H1 (cell line): ENCODE measurements at regions not wholly inside any gene's neighbourhood (a gene's known extent, or its start where the extent isn't known, plus 50 kb on each side); places are given as distances from the start of the nearest gene placed in this dataset.

ENCODE experiments used
- CTCF ChIA-PET: fragments of 300-600 bp; sonication (Branson Sonifier 250); formaldehyde crosslinking; loops from one replicate; lab custom pipeline; 2021; ENCODE audit not compliant: partially characterized antibody; lab: Charles Lee
- POLR2A ChIA-PET: fragments of 300-600 bp; sonication (Branson Sonifier 250); formaldehyde crosslinking; loops from one replicate; lab custom pipeline; 2021; ENCODE audit warnings: inconsistent platforms; ENCODE audit not compliant: partially characterized antibody; lab: Charles Lee
- DNase-seq, 2 experiments: peaks; one replicate each; pipeline versions ENCODE4 v3.0.0 to v3.0.0-alpha.2; 2010 to 2022; ENCODE audit warnings: low spot score in 2 of 2, low read depth in 1 of 2, mixed read lengths in 1 of 2
- FAIRE-seq: peaks from 2 replicates; lab custom pipeline; 2011; peaks lifted over from hg19 to GRCh38; lab: Jason Lieb, UNC
- H2AFZ ChIP-seq: 2 replicates; pipeline ENCODE4 v1.8.1; 2012; ENCODE audit warnings: low read length, inconsistent platforms
- H2AK5ac ChIP-seq: 2 replicates; pipeline ENCODE4 v1.6.1; 2013; ENCODE audit warnings: low read depth, low read length
- H2BK120ac ChIP-seq: replicated peaks from 2 replicates; pipeline ENCODE3; 2013; ENCODE audit warnings: low read depth, low read length, inconsistent platforms
- H2BK12ac ChIP-seq: 2 replicates; pipeline ENCODE4 v1.6.1; 2013; ENCODE audit warnings: low read depth, low read length
- H2BK15ac ChIP-seq: 2 replicates; pipeline ENCODE4 v1.6.1; 2013; ENCODE audit warnings: low read length
- H2BK20ac ChIP-seq: 2 replicates; pipeline ENCODE4 v1.6.1; 2013; ENCODE audit warnings: low read length
- H2BK5ac ChIP-seq: 2 replicates; pipeline ENCODE4 v1.6.1; 2013; ENCODE audit warnings: low read depth, low read length
- H3K14ac ChIP-seq: 2 replicates; pipeline ENCODE4 v1.6.1; 2013; ENCODE audit warnings: inconsistent platforms; ENCODE audit not compliant: insufficient read length
- H3K18ac ChIP-seq: 2 replicates; pipeline ENCODE4 v1.6.1; 2013; ENCODE audit warnings: low read length; ENCODE audit errors: extremely low read depth
- H3K23ac ChIP-seq: 2 replicates; pipeline ENCODE4 v1.6.1; 2013; ENCODE audit warnings: inconsistent platforms; ENCODE audit not compliant: insufficient read length
- H3K23me2 ChIP-seq: 2 replicates; pipeline ENCODE4 v1.6.1; 2013; ENCODE audit warnings: low read depth, low read length
- H3K27ac ChIP-seq: 2 replicates; pipeline ENCODE4 v1.6.1; 2011; ENCODE audit warnings: low read depth, low read length, inconsistent platforms
- H3K27me3 ChIP-seq, 4 experiments: replicated peaks in 1 of 4; 1 replicate in 1 of 4; 2 replicates in 3 of 4; pipeline versions ENCODE4 v1.6.1 to v1.8.1; 2011 to 2013; ENCODE audit warnings: low read length in 3 of 4, mild to moderate bottlenecking in 3 of 4, inconsistent platforms in 2 of 4, mixed read lengths in 2 of 4, moderate library complexity in 1 of 4; ENCODE audit not compliant: control insufficient read depth in 3 of 4, insufficient read depth in 3 of 4; ENCODE audit errors: extremely low read depth in 1 of 4
- H3K36me3 ChIP-seq, 4 experiments: 2 replicates each; pipeline versions ENCODE4 v1.6.1 to v1.8.1; 2011 to 2013; ENCODE audit warnings: mild to moderate bottlenecking in 4 of 4, low read length in 3 of 4, moderate library complexity in 2 of 4, control low read depth in 1 of 4, inconsistent platforms in 1 of 4; ENCODE audit not compliant: insufficient read depth in 4 of 4, control insufficient read depth in 2 of 4
- H3K4ac ChIP-seq: replicated peaks from 2 replicates; pipeline ENCODE3; 2013; ENCODE audit warnings: low read length, low read depth, mixed read lengths, inconsistent platforms; ENCODE audit not compliant: insufficient read length
- H3K4me1 ChIP-seq, 4 experiments: replicated peaks in 1 of 4; 1 replicate in 1 of 4; 2 replicates in 3 of 4; pipeline versions ENCODE4 v1.6.1 to v1.8.1; 2011 to 2013; ENCODE audit warnings: low read length in 3 of 4, inconsistent platforms in 2 of 4, mixed read lengths in 1 of 4; ENCODE audit not compliant: insufficient read depth in 4 of 4, control insufficient read depth in 3 of 4
- H3K4me2 ChIP-seq, 2 experiments: 2 replicates each; pipeline versions ENCODE4 v1.6.1 to v1.8.1; 2011 to 2013; ENCODE audit warnings: low read depth in 2 of 2, low read length in 2 of 2, control low read depth in 1 of 2, inconsistent platforms in 1 of 2, mild to moderate bottlenecking in 1 of 2; ENCODE audit not compliant: insufficient read depth in 1 of 2
- H3K4me3 ChIP-seq, 4 experiments: fragments of 200-600, 300-600 bp in 1 of 4; sonication (generic), shearing (Covaris generic), sonication (Bioruptor Twin) in 1 of 4; 2 replicates each; pipeline versions ENCODE4 v1.5.1 to v1.8.1; 2011 to 2016; ENCODE audit warnings: low read length in 4 of 4, low read depth in 3 of 4, control low read depth in 2 of 4, inconsistent platforms in 2 of 4, mild to moderate bottlenecking in 2 of 4, mixed read lengths in 1 of 4, moderate library complexity in 1 of 4; ENCODE audit not compliant: insufficient read depth in 2 of 4; ENCODE audit errors: extremely low read depth in 1 of 4
- H3K56ac ChIP-seq: replicated peaks from 2 replicates; pipeline ENCODE3; 2013; ENCODE audit warnings: low read depth, mild to moderate bottlenecking, mixed read lengths, low read length, inconsistent platforms; ENCODE audit not compliant: insufficient read length
- H3K79me1 ChIP-seq: 2 replicates; pipeline ENCODE4 v1.6.1; 2013; ENCODE audit warnings: low read depth, low read length, control low read depth
- H3K79me2 ChIP-seq, 2 experiments: 2 replicates each; pipeline versions ENCODE4 v1.6.1 to v1.8.1; 2012 to 2013; ENCODE audit warnings: low read length in 2 of 2, mild to moderate bottlenecking in 2 of 2, inconsistent platforms in 1 of 2; ENCODE audit not compliant: insufficient read depth in 2 of 2, control insufficient read depth in 1 of 2
- H3K9ac ChIP-seq, 4 experiments: replicated peaks in 1 of 4; 1 replicate in 1 of 4; 2 replicates in 3 of 4; pipeline versions ENCODE4 v1.6.1 to v1.8.1; 2011 to 2013; ENCODE audit warnings: low read depth in 3 of 4, low read length in 3 of 4, control low read depth in 2 of 4, mild to moderate bottlenecking in 2 of 4, moderate library complexity in 2 of 4, inconsistent platforms in 1 of 4; ENCODE audit errors: extremely low read depth in 1 of 4
- H3K9me3 ChIP-seq, 2 experiments: 2 replicates each; pipeline versions ENCODE4 v1.6.1 to v1.8.1; 2012 to 2013; ENCODE audit warnings: mild to moderate bottlenecking in 2 of 2, moderate library complexity in 2 of 2, control low read depth in 1 of 2, inconsistent platforms in 1 of 2, low read depth in 1 of 2, low read length in 1 of 2, mixed read lengths in 1 of 2; ENCODE audit not compliant: insufficient read depth in 2 of 2
- H4K20me1 ChIP-seq, 2 experiments: replicated peaks in 1 of 2; 2 replicates each; pipeline versions ENCODE3 to v1.8.1; 2011 to 2013; ENCODE audit warnings: inconsistent platforms in 2 of 2, low read length in 2 of 2, mild to moderate bottlenecking in 1 of 2; ENCODE audit not compliant: insufficient read depth in 2 of 2, control insufficient read depth in 1 of 2
- H4K5ac ChIP-seq: 2 replicates; pipeline ENCODE4 v1.6.1; 2013; ENCODE audit warnings: low read length, low read depth, mixed read lengths, inconsistent platforms; ENCODE audit not compliant: insufficient read length
- H4K8ac ChIP-seq: 2 replicates; pipeline ENCODE4 v1.8.0; 2013; ENCODE audit warnings: mild to moderate bottlenecking, moderate library complexity, low read length, inconsistent platforms; ENCODE audit not compliant: insufficient read depth; ENCODE audit errors: extremely low read depth
- H4K91ac ChIP-seq: replicated peaks from 2 replicates; pipeline ENCODE3; 2013; ENCODE audit warnings: low read length, mixed read lengths, inconsistent platforms; ENCODE audit not compliant: insufficient read length
- SIN3A ChIP-seq, 2 experiments: IDR thresholded peaks in 1 of 2; conservative IDR thresholded peaks in 1 of 2; 2 replicates each; pipeline ENCODE4 v1.6.1; 2011 to 2012; ENCODE audit warnings: low read length in 2 of 2, improper control_type of control experiment in 1 of 2, low read depth in 1 of 2, mild to moderate bottlenecking in 1 of 2
- WGBS, 2 experiments: shearing (Covaris generic) in 1 of 2; methylation state at CpG; one replicate each; pipeline versions ENCODE4 v1.1.6 to v1.1.7; 2013 to 2015; ENCODE audit warnings: low lambda C conversion rate in 2 of 2, mixed read lengths in 2 of 2, inconsistent platforms in 1 of 2, low coverage in 1 of 2, missing lambda C conversion rate in 1 of 2; ENCODE audit not compliant: insufficient replicate concordance in 2 of 2, insufficient coverage in 1 of 2, insufficient read length in 1 of 2; ENCODE audit errors: extremely low coverage in 1 of 2, missing lambda C conversion rate in 1 of 2; 5-methylcytosine and 5-hydroxymethylcytosine counted together

GRCh38 chr2:217118559-217119284 is 258.9 kb upstream of the TNP1 start:
- Histone ChIP-seq H2BK15ac (no peak overlapping the region), H4K20me1 (no peaks in the 10 kb centered on the region), H3K9me3 (no peaks in the 10 kb centered on the region), H3K18ac (no peak overlapping the region), H3K27ac (no peak overlapping the region), H2BK120ac (no peak overlapping the region), H3K4me1 (no peaks in the 10 kb centered on the region), H3K4me3 (no peak overlapping the region), H4K5ac (no peak overlapping the region), H3K36me3 (no peaks in the 10 kb centered on the region), H3K79me1 (no peaks in the 10 kb centered on the region), H4K8ac (no peak overlapping the region), H2AFZ (no peak overlapping the region), H2AK5ac (no peak overlapping the region), H2BK5ac (no peak overlapping the region), H3K4me2 (no peak overlapping the region), H2BK12ac (no peak overlapping the region), H3K56ac (no peak overlapping the region), H4K91ac (no peak overlapping the region), H3K9ac (no peak overlapping the region), H3K14ac (no peak overlapping the region), H3K4ac (no peak overlapping the region), H3K23me2 (no peaks in the 10 kb centered on the region; the same call in 1 of the 2 replicates), H3K79me2 (no peaks in the 10 kb centered on the region), H2BK20ac (no peak overlapping the region), H3K27me3 (no peaks in the 10 kb centered on the region), H3K23ac (no peak overlapping the region)
- DNase-seq (no peak), FAIRE-seq (no peak)
- 93% methylated on average over 7 of the region's 7 CpGs; no CpG with 5 or more reads in 1 of the 2 experiments for WGBS, 2 experiments
- no peak for TF ChIP-seq SIN3A (conservative IDR thresholded peaks at IDR 0.05 in 1 of 2, IDR thresholded peaks at IDR 0.05 in 1 of 2; ENCODE audit: low read depth in 1 of 2, low read length in 2 of 2)
- CTCF ChIA-PET = interaction anchor here (0.6 to 1.9 kb wide), 6 partner anchors 13 to 423 kb away, joined by 3 to 7 read pairs (median 4); partner anchors contain the start of gene IGFBP5
- POLR2A ChIA-PET = no interaction called here
